IMR-90 (cell line): ENCODE measurements at regions not wholly inside any gene's neighbourhood (a gene's known extent, or its start where the extent isn't known, plus 50 kb on each side); places are given as distances from the start of the nearest gene placed in this dataset.
A peak's percentile ranks its signal among the peaks of the same experiment; 100 is the strongest.

ENCODE experiments used
- ATAC-seq: fragments of 200-7000 bp; cut with Tn5 transposase; 2 replicates; pipeline ENCODE4 v1.9.1; 2020; ENCODE audit warnings: low read depth, mild to moderate bottlenecking, moderate library complexity
- BruUV-seq: library from RNA; stranded (reverse); fragments of 400-500 nt; replicated peaks from 2 replicates; lab custom pipeline; 2021; lab: Mats Ljungman, UMichigan
- CTCF ChIA-PET: fragments of 300-600 bp; formaldehyde crosslinking; extraction: SDS; loops from one replicate; lab custom pipeline; 2021; ENCODE audit warnings: antibody characterized with exemption; lab: Yijun Ruan, JAX
- POLR2A ChIA-PET: fragments of 300-600 bp; sonication (Branson Sonifier 250); formaldehyde crosslinking; loops from one replicate; lab custom pipeline; 2022; ENCODE audit warnings: antibody characterized with exemption; ENCODE audit not compliant: unreplicated experiment; lab: Charles Lee
- DNase-seq: peaks from one replicate; pipeline ENCODE4 v3.0.0; 2013
- H2AFZ ChIP-seq: replicated peaks from 2 replicates; pipeline ENCODE3; 2013; ENCODE audit warnings: low read length, mild to moderate bottlenecking; ENCODE audit not compliant: poor library complexity
- H2AK5ac ChIP-seq: 2 replicates; pipeline ENCODE4 v1.6.1; 2013; ENCODE audit warnings: low read depth, low read length, inconsistent platforms
- H2AK9ac ChIP-seq: replicated peaks from 2 replicates; pipeline ENCODE3; 2013; ENCODE audit warnings: mild to moderate bottlenecking, low read depth, low read length, moderate library complexity; ENCODE audit not compliant: poor library complexity
- H2BK120ac ChIP-seq: 2 replicates; pipeline ENCODE4 v1.6.1; 2013; ENCODE audit warnings: low read depth, low read length, inconsistent platforms
- H2BK15ac ChIP-seq: 3 replicates; pipeline ENCODE4 v1.6.1; 2013; ENCODE audit warnings: low read depth, low read length, inconsistent platforms
- H2BK20ac ChIP-seq: 2 replicates; pipeline ENCODE4 v1.6.1; 2013; ENCODE audit warnings: low read depth, mild to moderate bottlenecking, inconsistent platforms, low read length, moderate library complexity
- H2BK5ac ChIP-seq: 2 replicates; pipeline ENCODE4 v1.6.1; 2013; ENCODE audit warnings: mild to moderate bottlenecking, low read depth, low read length, inconsistent platforms; ENCODE audit not compliant: poor library complexity, severe bottlenecking
- H3K14ac ChIP-seq: replicated peaks from 2 replicates; pipeline ENCODE4 v1.6.1; 2013; ENCODE audit warnings: low read depth, low read length, inconsistent platforms
- H3K18ac ChIP-seq: 2 replicates; pipeline ENCODE4 v1.6.1; 2013; ENCODE audit warnings: low read depth, low read length, control low read depth
- H3K23ac ChIP-seq: 2 replicates; pipeline ENCODE4 v1.6.1; 2013; ENCODE audit warnings: low read depth, low read length, inconsistent platforms
- H3K27ac ChIP-seq: 2 replicates; pipeline ENCODE4 v1.5.1; 2013; ENCODE audit warnings: mild to moderate bottlenecking, control low read depth, low read length; ENCODE audit not compliant: insufficient read depth
- H3K27me3 ChIP-seq: 2 replicates; pipeline ENCODE4 v1.6.1; 2013; ENCODE audit warnings: low read length; ENCODE audit not compliant: control insufficient read depth, insufficient read depth
- H3K36me3 ChIP-seq: 2 replicates; pipeline ENCODE4 v1.6.1; 2013; ENCODE audit warnings: low read length, mixed read lengths; ENCODE audit not compliant: control insufficient read depth, insufficient read depth
- H3K4ac ChIP-seq: 2 replicates; pipeline ENCODE4 v1.6.1; 2013; ENCODE audit warnings: low read depth, low read length, inconsistent platforms
- H3K4me1 ChIP-seq: 2 replicates; pipeline ENCODE4 v1.6.1; 2013; ENCODE audit warnings: low read length, mixed read lengths; ENCODE audit not compliant: control insufficient read depth, insufficient read depth
- H3K4me2 ChIP-seq: 2 replicates; pipeline ENCODE4 v1.6.1; 2013; ENCODE audit warnings: low read depth, mild to moderate bottlenecking, control low read depth, low read length, moderate library complexity
- H3K4me3 ChIP-seq: 2 replicates; pipeline ENCODE4 v1.5.1; 2013; ENCODE audit warnings: low read depth, mild to moderate bottlenecking, control low read depth, low read length, moderate library complexity; ENCODE audit not compliant: insufficient read depth
- H3K56ac ChIP-seq: 2 replicates; pipeline ENCODE4 v1.6.1; 2013; ENCODE audit warnings: low read length, inconsistent platforms; ENCODE audit not compliant: insufficient read depth; ENCODE audit errors: extremely low read depth
- H3K79me1 ChIP-seq, 2 experiments: 2 replicates each; pipeline ENCODE4 v1.6.1; 2013; ENCODE audit warnings: low read length in 2 of 2, inconsistent platforms in 1 of 2, low read depth in 1 of 2
- H3K9ac ChIP-seq: 2 replicates; pipeline ENCODE4 v1.6.1; 2013; ENCODE audit warnings: low read depth, low read length, control low read depth
- H3K9me1 ChIP-seq: 2 replicates; pipeline ENCODE4 v1.6.1; 2013; ENCODE audit warnings: low read length, inconsistent platforms; ENCODE audit not compliant: insufficient read depth
- H3K9me3 ChIP-seq: 2 replicates; pipeline ENCODE4 v1.6.1; 2013; ENCODE audit warnings: low read length; ENCODE audit not compliant: control insufficient read depth, insufficient read depth
- H4K20me1 ChIP-seq: 2 replicates; pipeline ENCODE4 v1.6.1; 2013; ENCODE audit warnings: low read length, inconsistent platforms; ENCODE audit not compliant: insufficient read depth
- H4K5ac ChIP-seq: 2 replicates; pipeline ENCODE4 v1.6.1; 2013; ENCODE audit warnings: mild to moderate bottlenecking, low read depth, low read length, control low read depth
- H4K8ac ChIP-seq, 2 experiments: 2 replicates each; pipeline ENCODE4 v1.6.1; 2013; ENCODE audit warnings: low read depth in 2 of 2, low read length in 2 of 2, control low read depth in 1 of 2, inconsistent platforms in 1 of 2
- H4K91ac ChIP-seq: 2 replicates; pipeline ENCODE4 v1.6.1; 2013; ENCODE audit warnings: low read depth, low read length, inconsistent platforms; ENCODE audit not compliant: insufficient read depth
- POLR2A ChIP-seq: IDR thresholded peaks from 2 replicates; pipeline ENCODE4 v1.6.1; 2012; ENCODE audit warnings: mild to moderate bottlenecking, low read depth, low read length
- WGBS, 2 experiments: methylation state at CpG; one replicate each; pipeline versions ENCODE4 v1.1.5 to v1.1.7; 2013; ENCODE audit warnings: missing lambda C conversion rate in 2 of 2; ENCODE audit not compliant: insufficient read length in 1 of 2; ENCODE audit errors: extremely low coverage in 2 of 2; 5-methylcytosine and 5-hydroxymethylcytosine counted together
- dilution Hi-C: fragments of 300-500 bp; cut with HindIII; formaldehyde crosslinking; loops from one replicate; pipeline ENCODE4 v1.14.3; 2018; ENCODE audit warnings: low sequenced_read_pairs; ENCODE audit not compliant: unreplicated experiment
- in situ Hi-C: fragments of 300-500 bp; cut with MboI; formaldehyde crosslinking; loops from 3 replicates; pipeline ENCODE4 v1.14.3; 2019; ENCODE audit warnings: low sequenced_read_pairs, inconsistent platforms, mixed read lengths
- intact Hi-C: fragments of 100-400 bp; cut with micrococcal nuclease; formaldehyde crosslinking; loops from 2 replicates; pipeline ENCODE4 v1.10.0; 2022

- Histone ChIP-seq H4K5ac (no peak overlapping the region), H2AFZ (no peak overlapping the region), H3K4ac (no peak overlapping the region), H2BK120ac (no peak overlapping the region), H3K27ac (no peak overlapping the region), H3K4me2 (no peak overlapping the region), H4K20me1 (no peaks in the 10 kb centered on the region), H3K9me3 (peaks cover 5% of the 10 kb centered on the region), H3K79me1 (no peaks in the 10 kb centered on the region), H2BK20ac (no peak overlapping the region), H3K36me3 (no peaks in the 10 kb centered on the region), H3K4me1 (peaks cover 2% of the 10 kb centered on the region), H2BK5ac (no peak overlapping the region), H4K8ac (no peak overlapping the region), H3K27me3 (no peaks in the 10 kb centered on the region), H2BK15ac (no peak overlapping the region), H3K4me3 (no peak overlapping the region), H3K9ac (no peak overlapping the region), H3K14ac (no peak overlapping the region), H3K9me1 (no peaks in the 10 kb centered on the region), H2AK5ac (no peak overlapping the region), H3K23ac (no peak overlapping the region), H2AK9ac (no peak overlapping the region), H3K18ac (no peak overlapping the region), H4K91ac (no peak overlapping the region), H3K56ac (no peak overlapping the region)
- BruUV-seq, result no TSS peak
- intact Hi-C loops (no loop called here), in situ Hi-C loops (no loop called here), dilution Hi-C loops (no loop called here)
- ATAC-seq (peak; percentile 27; the same call in 1 of the 2 replicates), DNase-seq (peak; percentile 9)
- POLR2A ChIA-PET, result no interaction called here
- WGBS, 2 experiments, result no CpG with 5 or more reads among the region's 2 CpGs
- CTCF ChIA-PET, result no interaction called here
- no peak for TF ChIP-seq POLR2A
Measured at GRCh38 chr10:28967031-28967430, 289.7 kb downstream of the BAMBI start.
